ENCODE measurements at regions not wholly inside any gene's neighbourhood (a gene's known extent, or its start where the extent isn't known, plus 50 kb on each side); places are given as distances from the start of the nearest gene placed in this dataset.

- Histone ChIP-seq H3K36me3 (ENCODE audit: control insufficient read depth, insufficient read depth, low read length) (no peaks in the 10 kb centered on the region), H3K27ac (ENCODE audit: insufficient read depth, low read length) (no peak overlapping the region), H2AFZ (ENCODE audit: low read length) (no peak overlapping the region), H3K9ac (ENCODE audit: insufficient read depth, low read length) (no peak overlapping the region), H3K79me2 (ENCODE audit: control insufficient read depth, insufficient read depth, low read length) (no peaks in the 10 kb centered on the region), H3K27me3 (ENCODE audit: control insufficient read depth, insufficient read depth, low read length) (no peaks in the 10 kb centered on the region), H3K4me3 (replicated peaks in 1 of 4; ENCODE audit: control extremely low read depth in 1 of 4, insufficient read depth in 1 of 4, low read depth in 3 of 4, low read length in 4 of 4) (no peak overlapping the region), H4K20me1 (ENCODE audit: control insufficient read depth, extremely low read depth, insufficient read depth, low read length) (no peaks in the 10 kb centered on the region), H3K4me2 (ENCODE audit: extremely low read depth, insufficient read depth, low read length) (no peak overlapping the region), H3K9me3 (ENCODE audit: control insufficient read depth, insufficient read depth, low read depth, low read length) (peaks cover 2% of the 10 kb centered on the region), H3K4me1 (ENCODE audit: control insufficient read depth, extremely low read depth, insufficient read depth, low read length) (no peaks in the 10 kb centered on the region)
- no peak for DNase-seq (ENCODE audit: low read depth in 2 of 2)
- TF ChIP-seq CTCF (conservative IDR thresholded peaks at IDR 0.05 in 1 of 2, IDR thresholded peaks at IDR 0.05 in 1 of 2; ENCODE audit: low read depth in 1 of 2, low read length in 2 of 2) (no peak), EZH2 (IDR thresholded peaks at IDR 0.05; ENCODE audit: low read length, missing control alignments) (no peak)
Observed at GRCh38 chr3:164179110-164179774, 899.1 kb downstream of the SI start.

DNA sequence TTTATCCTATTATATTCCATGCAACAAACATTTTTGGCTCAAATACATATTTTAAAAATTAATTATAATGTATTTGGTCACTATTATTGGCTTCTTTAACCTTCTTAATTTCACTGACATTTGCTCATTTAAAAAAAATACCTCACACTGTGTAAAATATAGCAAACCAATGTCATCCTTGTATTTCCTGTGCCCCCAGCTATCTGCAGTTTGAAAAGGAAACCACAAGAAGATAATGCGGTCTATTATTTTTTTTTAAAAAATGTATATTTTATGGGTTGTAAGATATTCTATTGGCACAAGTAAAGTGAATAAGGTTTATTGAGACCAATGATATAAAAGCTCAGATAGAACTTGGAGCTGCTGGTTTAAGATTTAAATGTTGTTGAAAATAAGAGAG, 904.2 kb downstream of the SI start:
- Histone ChIP-seq H3K79me2 (ENCODE audit: control insufficient read depth, insufficient read depth, low read length) (no peaks in the 10 kb centered on the region), H3K4me3 (replicated peaks in 1 of 4; ENCODE audit: control extremely low read depth in 1 of 4, insufficient read depth in 1 of 4, low read depth in 3 of 4, low read length in 4 of 4) (no peak overlapping the region), H3K9me3 (ENCODE audit: control insufficient read depth, insufficient read depth, low read depth, low read length) (peaks cover 2% of the 10 kb centered on the region), H3K9ac (ENCODE audit: insufficient read depth, low read length) (no peak overlapping the region), H3K27me3 (ENCODE audit: control insufficient read depth, insufficient read depth, low read length) (no peaks in the 10 kb centered on the region), H3K36me3 (ENCODE audit: control insufficient read depth, insufficient read depth, low read length) (no peaks in the 10 kb centered on the region), H3K27ac (ENCODE audit: insufficient read depth, low read length) (no peak overlapping the region), H2AFZ (ENCODE audit: low read length) (no peak overlapping the region), H4K20me1 (ENCODE audit: control insufficient read depth, extremely low read depth, insufficient read depth, low read length) (no peaks in the 10 kb centered on the region), H3K4me2 (ENCODE audit: extremely low read depth, insufficient read depth, low read length) (no peak overlapping the region), H3K4me1 (ENCODE audit: control insufficient read depth, extremely low read depth, insufficient read depth, low read length) (no peaks in the 10 kb centered on the region)
- TF ChIP-seq CTCF (conservative IDR thresholded peaks at IDR 0.05 in 1 of 2, IDR thresholded peaks at IDR 0.05 in 1 of 2; ENCODE audit: low read depth in 1 of 2, low read length in 2 of 2) (no peak), EZH2 (IDR thresholded peaks at IDR 0.05; ENCODE audit: low read length, missing control alignments) (no peak)
- no peak for DNase-seq (ENCODE audit: low read depth in 2 of 2)

- Histone ChIP-seq H3K9me3 (ENCODE audit: control insufficient read depth, insufficient read depth, low read depth, low read length) (no peaks in the 10 kb centered on the region), H3K27me3 (ENCODE audit: control insufficient read depth, insufficient read depth, low read length) (no peaks in the 10 kb centered on the region), H3K4me2 (ENCODE audit: extremely low read depth, insufficient read depth, low read length) (no peak overlapping the region), H3K4me3 (replicated peaks in 1 of 4; ENCODE audit: control extremely low read depth in 1 of 4, insufficient read depth in 1 of 4, low read depth in 3 of 4, low read length in 4 of 4) (no peak overlapping the region), H3K27ac (ENCODE audit: insufficient read depth, low read length) (no peak overlapping the region), H2AFZ (ENCODE audit: low read length) (no peak overlapping the region), H3K9ac (ENCODE audit: insufficient read depth, low read length) (no peak overlapping the region), H3K79me2 (ENCODE audit: control insufficient read depth, insufficient read depth, low read length) (no peaks in the 10 kb centered on the region), H3K36me3 (ENCODE audit: control insufficient read depth, insufficient read depth, low read length) (no peaks in the 10 kb centered on the region), H3K4me1 (ENCODE audit: control insufficient read depth, extremely low read depth, insufficient read depth, low read length) (no peaks in the 10 kb centered on the region), H4K20me1 (ENCODE audit: control insufficient read depth, extremely low read depth, insufficient read depth, low read length) (no peaks in the 10 kb centered on the region)
- TF ChIP-seq EZH2 (IDR thresholded peaks at IDR 0.05; ENCODE audit: low read length, missing control alignments) (no peak), CTCF (conservative IDR thresholded peaks at IDR 0.05 in 1 of 2, IDR thresholded peaks at IDR 0.05 in 1 of 2; ENCODE audit: low read depth in 1 of 2, low read length in 2 of 2) (no peak)
- DNase-seq (ENCODE audit: low read depth in 2 of 2), result no peak
Observed at GRCh38 chr3:164155400-164155799, 922.9 kb downstream of the SI start.
